Nephron progenitor cell (in vitro differentiated cells): ENCODE measurements at regions not wholly inside any gene's neighbourhood (a gene's known extent, or its start where the extent isn't known, plus 50 kb on each side); places are given as distances from the start of the nearest gene placed in this dataset.

Experiments
- DNase-seq: peaks from one replicate; pipeline ENCODE4 v3.0.0; 2021
- H3K27ac Mint-ChIP-seq: 2 replicates; pipeline ENCODE4 v1.8.0; 2021; ENCODE audit warnings: mild to moderate bottlenecking, moderate library complexity, mixed read lengths
- H3K27me3 Mint-ChIP-seq: 2 replicates; pipeline ENCODE4 v1.8.0; 2021; ENCODE audit warnings: mild to moderate bottlenecking, low read depth, mixed read lengths; ENCODE audit not compliant: poor library complexity
- H3K36me3 Mint-ChIP-seq: 2 replicates; pipeline ENCODE4 v1.8.0; 2021; ENCODE audit warnings: low read depth, mixed read lengths
- H3K4me1 Mint-ChIP-seq: 2 replicates; pipeline ENCODE4 v1.8.0; 2021; ENCODE audit warnings: mixed read lengths
- H3K4me3 Mint-ChIP-seq: 2 replicates; pipeline ENCODE4 v1.8.0; 2021; ENCODE audit warnings: mild to moderate bottlenecking, moderate library complexity, mixed read lengths
- H3K9me3 Mint-ChIP-seq: 2 replicates; pipeline ENCODE4 v1.8.0; 2021; ENCODE audit warnings: mild to moderate bottlenecking, moderate library complexity, mixed read lengths
- CTCF ChIP-seq: fragments of 200-600 bp; sonication (generic); IDR thresholded peaks from 2 replicates; pipeline ENCODE4 v1.5.0; 2021; ENCODE audit warnings: antibody characterized with exemption

GRCh38 chr18:57855551-57855950 lies 52.4 kb upstream of the ATP8B1 start:
- Mint-ChIP-seq H3K4me3 (no peak overlapping the region), H3K27me3 (peaks cover 44% of the 10 kb centered on the region), H3K4me1 (peaks cover 15% of the 10 kb centered on the region), H3K27ac (no peak overlapping the region), H3K36me3 (no peaks in the 10 kb centered on the region), H3K9me3 (no peaks in the 10 kb centered on the region)
- TF ChIP-seq CTCF, result no peak
- no peak for DNase-seq

- Mint-ChIP-seq H3K27me3 (peaks cover 47% of the 10 kb centered on the region), H3K27ac (no peak overlapping the region), H3K9me3 (peaks cover 4% of the 10 kb centered on the region), H3K36me3 (no peaks in the 10 kb centered on the region), H3K4me1 (peaks cover 15% of the 10 kb centered on the region), H3K4me3 (no peak overlapping the region)
- no peak for TF ChIP-seq CTCF
- DNase-seq, result no peak
Measured at GRCh38 chr18:57854726-57855125, 51.6 kb upstream of the ATP8B1 start.

- no peak for DNase-seq
- no peak for TF ChIP-seq CTCF
- Mint-ChIP-seq H3K4me3 (no peak overlapping the region), H3K9me3 (peaks cover 4% of the 10 kb centered on the region), H3K27me3 (peaks cover 53% of the 10 kb centered on the region), H3K27ac (no peak overlapping the region), H3K4me1 (peaks cover 15% of the 10 kb centered on the region), H3K36me3 (no peaks in the 10 kb centered on the region)
Measured at GRCh38 chr18:57853864-57854263, 50.7 kb upstream of the ATP8B1 start.

- no peak for DNase-seq
- Mint-ChIP-seq H3K4me1 (peaks cover 15% of the 10 kb centered on the region), H3K9me3 (peaks cover 4% of the 10 kb centered on the region), H3K27ac (no peak overlapping the region), H3K4me3 (no peak overlapping the region), H3K36me3 (no peaks in the 10 kb centered on the region), H3K27me3 (peaks cover 58% of the 10 kb centered on the region)
- TF ChIP-seq CTCF, result no peak
Measured at GRCh38 chr18:57853133-57853532, 50.0 kb upstream of the ATP8B1 start.
